HCT116 (cell line): ENCODE measurements at regions not wholly inside any gene's neighbourhood (a gene's known extent, or its start where the extent isn't known, plus 50 kb on each side); places are given as distances from the start of the nearest gene placed in this dataset.

ENCODE experiments used
- CEBPB ChIP-seq: IDR thresholded peaks from 2 replicates; pipeline ENCODE4 v1.6.1; 2012; ENCODE audit warnings: low read depth
- CTCF ChIP-seq, 3 experiments: fragments of 200-600 bp in 1 of 3; sonication (generic) in 1 of 3; IDR thresholded peaks in 2 of 3; conservative IDR thresholded peaks in 1 of 3; 2 replicates each; pipeline ENCODE4 v1.5.1; 2012 to 2017; ENCODE audit warnings: low read depth in 2 of 3, low read length in 2 of 3, antibody characterized with exemption in 1 of 3, borderline replicate concordance in 1 of 3, control low read depth in 1 of 3, mild to moderate bottlenecking in 1 of 3, mixed read lengths in 1 of 3, mixed run types in 1 of 3, moderate library complexity in 1 of 3; ENCODE audit not compliant: insufficient read depth in 1 of 3
- EGR1 ChIP-seq: IDR thresholded peaks from 2 replicates; pipeline ENCODE4 v1.6.1; 2012; ENCODE audit warnings: low read depth
- EZH2 ChIP-seq: fragments of 200-600 bp; sonication (generic); IDR thresholded peaks from 2 replicates; pipeline ENCODE4 v1.6.1; 2017; ENCODE audit warnings: antibody characterized with exemption, mixed run types
- EZH2phosphoT487 ChIP-seq: fragments of 200-600 bp; IDR thresholded peaks from 2 replicates; pipeline ENCODE4 v1.6.1; 2018; ENCODE audit warnings: antibody characterized with exemption, borderline replicate concordance
- JUND ChIP-seq: IDR thresholded peaks from 2 replicates; pipeline ENCODE4 v1.6.1; 2012
- POLR2A ChIP-seq: IDR thresholded peaks from 2 replicates; pipeline ENCODE4 v1.7.0; 2011; ENCODE audit warnings: borderline replicate concordance; ENCODE audit not compliant: insufficient read depth, insufficient read length; ENCODE audit errors: extremely low read depth
- POLR2AphosphoS5 ChIP-seq: IDR thresholded peaks from 2 replicates; pipeline ENCODE4 v1.6.1; 2011; ENCODE audit warnings: mild to moderate bottlenecking, low read depth, low read length, moderate library complexity
- RAD21 ChIP-seq: IDR thresholded peaks from 2 replicates; pipeline ENCODE4 v1.6.1; 2012; ENCODE audit warnings: low read depth, mild to moderate bottlenecking
- REST ChIP-seq: IDR thresholded peaks from 2 replicates; pipeline ENCODE4 v1.6.1; 2012; ENCODE audit warnings: low read depth
- SP1 ChIP-seq: IDR thresholded peaks from 2 replicates; pipeline ENCODE4 v1.6.1; 2012; ENCODE audit warnings: low read depth
- SRF ChIP-seq: IDR thresholded peaks from 2 replicates; pipeline ENCODE4 v1.6.1; 2012; ENCODE audit warnings: low read depth
- ZFX ChIP-seq: fragments of 450-650 bp; IDR thresholded peaks from 2 replicates; pipeline ENCODE4 v1.6.1; 2017

- TF ChIP-seq EGR1, result no peak
- TF ChIP-seq REST, result no peak
- TF ChIP-seq CTCF (IDR thresholded peaks at IDR 0.05 in 2 of 3, conservative IDR thresholded peaks at IDR 0.05 in 1 of 3; ENCODE audit: borderline replicate concordance in 1 of 3, insufficient read depth in 1 of 3, low read depth in 2 of 3, low read length in 2 of 3), result no peak
- no peak for TF ChIP-seq POLR2AphosphoS5
- TF ChIP-seq SRF, result no peak
- no peak for TF ChIP-seq POLR2A
- TF ChIP-seq SP1, result no peak
- no peak for TF ChIP-seq ZFX
- TF ChIP-seq EZH2, result no peak
- no peak for TF ChIP-seq CEBPB
- TF ChIP-seq JUND, result no peak
- no peak for TF ChIP-seq RAD21
- no peak for TF ChIP-seq EZH2phosphoT487
Measured at GRCh38 chr2:78710632-78711375, 314.7 kb upstream of the REG3G start.
